ENCODE measurements at regions not wholly inside any gene's neighbourhood (a gene's known extent, or its start where the extent isn't known, plus 50 kb on each side); places are given as distances from the start of the nearest gene placed in this dataset.

- TF ChIP-seq POLR2AphosphoS5 (IDR thresholded peaks at IDR 0.05) (no peak), CTCF (IDR thresholded peaks at IDR 0.05) (no peak), EP300 (IDR thresholded peaks at IDR 0.05) (no peak)
Observed at GRCh38 chr5:5061836-5062235, 78.3 kb upstream of the ADAMTS16 start.
